ENCODE measurements at regions not wholly inside any gene's neighbourhood (a gene's known extent, or its start where the extent isn't known, plus 50 kb on each side); places are given as distances from the start of the nearest gene placed in this dataset.
"Not testable (repeated sequence)": the region's sequence is repeated elsewhere in the genome, so short reads cannot be mapped to it uniquely, and the experiment has no call there.

DNA sequence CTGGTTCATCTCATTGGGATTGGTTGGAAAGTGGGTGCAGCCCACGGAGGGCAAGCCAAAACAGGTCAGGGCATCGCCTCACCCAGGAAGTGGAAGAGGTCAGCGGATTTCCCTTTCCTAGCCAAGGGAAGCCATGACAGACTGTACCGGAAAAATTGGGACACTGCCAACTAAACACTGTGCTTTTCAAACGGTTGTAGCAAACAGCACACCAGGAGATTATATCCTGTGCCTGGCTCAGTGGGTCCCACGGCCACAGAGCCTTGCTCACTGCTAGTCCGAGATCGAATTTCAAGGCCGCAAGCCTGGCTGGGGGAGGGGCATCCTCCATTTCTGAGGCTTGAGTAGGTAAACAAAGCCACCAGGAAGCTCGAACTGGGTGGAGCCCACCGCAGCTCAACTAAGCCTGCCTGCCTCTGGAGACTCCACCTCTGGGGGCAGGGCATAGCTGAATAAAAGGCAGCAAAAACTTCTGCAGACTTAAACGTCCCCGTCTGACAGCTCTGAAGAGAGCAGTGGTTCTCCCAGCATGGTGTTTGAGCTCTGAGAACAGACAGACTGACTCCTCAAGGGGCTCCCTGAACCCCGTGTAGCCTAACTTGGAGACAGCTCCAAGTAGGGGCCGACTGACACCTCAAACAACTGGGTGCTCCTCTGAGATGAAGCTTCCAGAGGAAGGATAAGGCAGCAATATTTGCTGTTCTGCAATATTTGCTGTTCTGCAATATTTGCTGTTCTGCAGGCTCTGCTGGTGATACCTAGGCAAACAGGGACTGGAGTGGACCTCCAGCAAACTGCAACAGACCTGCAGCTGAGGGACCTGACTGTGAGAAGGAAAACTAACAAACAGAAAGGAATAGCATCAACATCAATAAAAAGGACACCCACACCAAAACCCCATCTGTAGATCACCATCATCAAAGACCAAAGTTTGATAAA, 191.0 kb upstream of the IRAK1BP1 start:
- DNase-seq, result not testable (repeated sequence)

- no peak for DNase-seq
These were observed 178.7 kb upstream of the IRAK1BP1 start for GRCh38 chr6:78688668-78689067.

- DNase-seq, result no peak
These were observed 173.5 kb upstream of the IRAK1BP1 start for GRCh38 chr6:78693835-78694234.

- DNase-seq, result not testable (repeated sequence)
These were observed 172.7 kb upstream of the IRAK1BP1 start for GRCh38 chr6:78694628-78695027.

DNA sequence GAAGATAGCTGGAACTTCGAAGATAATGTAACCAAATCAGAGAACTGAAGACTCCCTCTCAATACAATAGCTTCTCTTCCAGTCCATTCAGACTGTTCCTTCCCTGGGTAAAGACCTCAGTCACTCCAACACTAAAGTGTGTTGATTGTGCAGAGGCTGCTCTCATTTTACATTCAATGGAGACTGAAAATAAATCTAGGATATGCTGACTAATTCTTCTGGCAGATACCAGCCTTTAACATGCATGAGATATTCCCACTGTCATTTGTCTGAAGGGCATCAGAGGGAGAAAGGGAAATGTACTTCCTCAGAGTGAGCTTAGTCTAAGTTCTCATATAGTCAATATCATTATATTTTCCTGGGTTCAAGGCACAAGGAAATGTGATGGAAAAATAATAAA, 166.4 kb upstream of the IRAK1BP1 start:
- no peak for DNase-seq

GRCh38 chr6:78701407-78701806, 165.9 kb upstream of the IRAK1BP1 start:
- no peak for DNase-seq

DNA sequence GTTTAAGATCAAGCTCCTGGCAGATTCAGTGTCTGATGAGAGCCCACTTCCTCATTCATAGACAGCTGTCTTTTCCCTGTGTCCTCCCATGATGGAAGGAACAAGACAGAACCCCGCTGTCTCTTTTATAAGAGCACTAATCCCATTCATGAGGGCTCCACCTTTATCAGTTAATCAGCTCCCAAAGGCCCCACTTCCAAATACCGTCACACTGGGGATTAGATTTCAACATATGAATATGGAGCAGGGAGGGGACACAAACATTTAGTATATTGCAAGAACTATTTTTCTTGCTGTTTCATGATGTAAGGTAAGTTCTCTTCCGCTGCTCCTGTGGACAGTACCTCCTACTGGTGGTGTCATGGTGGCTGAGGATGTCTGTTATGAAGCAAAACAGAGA, 158.3 kb upstream of the IRAK1BP1 start:
- DNase-seq, result no peak

- DNase-seq, result no peak
These were observed 153.8 kb upstream of the IRAK1BP1 start for GRCh38 chr6:78713564-78713963.

DNA sequence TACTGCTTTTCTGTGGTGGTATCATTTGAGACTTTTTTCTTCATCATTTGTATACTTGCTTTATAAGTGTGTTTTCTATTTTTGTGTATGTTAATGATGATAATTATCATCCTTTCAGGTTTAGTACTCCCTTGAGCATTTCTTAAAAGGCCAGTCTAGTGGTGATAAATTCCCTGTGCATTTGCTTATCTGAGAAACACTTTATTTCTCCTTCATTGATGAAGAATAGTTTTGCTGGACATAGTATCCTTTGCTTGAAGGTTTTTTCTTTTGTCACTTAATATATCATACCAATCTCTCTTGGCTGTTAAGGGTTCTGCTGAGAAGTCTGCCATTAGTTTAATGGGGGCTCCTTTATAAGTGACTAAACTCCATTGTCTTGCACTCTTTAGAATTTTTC, 123.2 kb upstream of the IRAK1BP1 start:
- DNase-seq, result no peak

- no peak for DNase-seq
These were observed 120.9 kb upstream of the IRAK1BP1 start for GRCh38 chr6:78746457-78746856.

- DNase-seq, result no peak
These were observed 118.0 kb upstream of the IRAK1BP1 start for GRCh38 chr6:78749326-78749725.

GRCh38 chr6:78758297-78758798, 109.0 kb upstream of the IRAK1BP1 start:
- DNase-seq, result not testable (repeated sequence)

GRCh38 chr6:78768271-78768670, 99.1 kb upstream of the IRAK1BP1 start:
- no peak for DNase-seq

- DNase-seq, result no peak
These were observed 96.6 kb upstream of the IRAK1BP1 start for GRCh38 chr6:78770765-78771164.

DNA sequence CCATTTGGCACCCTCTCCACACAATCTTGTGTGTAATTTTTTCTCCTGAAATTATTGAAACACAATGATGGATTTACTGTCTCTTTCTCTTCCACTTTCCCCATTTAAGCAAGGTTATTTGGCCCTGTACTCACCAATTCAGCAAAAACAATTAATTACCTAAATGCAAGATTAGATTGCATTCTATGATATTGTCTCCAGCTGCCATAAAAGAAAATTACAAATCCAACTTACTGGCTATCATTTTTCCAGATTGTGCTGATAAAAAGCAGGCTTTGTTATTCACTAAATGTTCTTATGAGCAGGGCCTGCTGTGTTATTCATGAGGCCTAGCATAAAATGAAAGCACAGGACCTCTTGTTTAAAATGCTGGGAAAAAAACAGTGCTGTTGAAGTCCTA, 95.8 kb upstream of the IRAK1BP1 start:
- DNase-seq, result no peak

DNA sequence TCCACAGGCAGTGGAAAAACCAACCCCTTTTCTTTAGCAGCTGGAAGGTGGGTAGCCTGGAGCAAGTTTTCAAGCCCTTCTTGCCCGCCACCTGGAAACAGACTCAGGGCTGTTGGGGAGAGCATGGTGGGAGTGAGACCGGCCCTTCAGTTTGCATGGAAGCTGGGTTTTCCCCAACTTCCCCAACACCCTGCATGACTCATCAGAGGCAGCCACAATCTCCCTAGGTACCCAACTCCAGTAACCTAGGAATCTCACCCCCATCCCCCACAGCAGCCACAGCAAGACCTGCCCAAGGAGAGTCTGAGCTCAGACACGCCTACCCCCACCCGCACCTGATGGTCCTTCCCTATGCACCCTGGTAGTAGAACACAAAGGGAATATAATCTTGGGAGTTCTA, 86.3 kb upstream of the IRAK1BP1 start:
- peak in 1 of 3 donors; percentile 0 for DNase-seq

- not testable (repeated sequence) for DNase-seq
These were observed 84.0 kb upstream of the IRAK1BP1 start for GRCh38 chr6:78783366-78783765.

GRCh38 chr6:78797270-78797669, 70.1 kb upstream of the IRAK1BP1 start:
- no peak for DNase-seq

DNA sequence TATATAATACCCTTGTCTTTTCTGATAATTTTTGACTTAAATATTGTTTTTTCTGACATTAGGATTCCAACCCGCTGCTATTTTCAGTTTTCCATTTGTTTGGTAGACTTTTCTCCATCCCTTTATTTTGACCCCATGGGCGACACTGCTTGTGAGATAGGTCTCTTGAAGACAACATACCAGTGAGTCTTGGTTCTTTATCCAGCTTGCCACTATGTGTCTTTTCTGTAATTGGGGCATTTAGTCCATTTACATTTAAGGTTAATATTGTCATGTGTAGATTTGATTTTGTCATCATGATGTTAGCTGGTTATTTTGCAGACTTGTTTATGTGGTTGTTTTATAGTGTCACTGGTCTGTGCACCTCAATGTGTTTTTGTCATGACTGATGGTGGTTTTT, 67.7 kb upstream of the IRAK1BP1 start:
- no peak for DNase-seq

- DNase-seq, result not testable (repeated sequence)
These were observed 60.6 kb upstream of the IRAK1BP1 start for GRCh38 chr6:78806792-78807191.

- not testable (repeated sequence) for DNase-seq
These were observed 59.5 kb upstream of the IRAK1BP1 start for GRCh38 chr6:78807655-78808355.

GRCh38 chr6:78808356-78808891, 58.9 kb upstream of the IRAK1BP1 start:
- no peak for DNase-seq

- DNase-seq, result no peak
These were observed 58.4 kb upstream of the IRAK1BP1 start for GRCh38 chr6:78808933-78809332.

DNA sequence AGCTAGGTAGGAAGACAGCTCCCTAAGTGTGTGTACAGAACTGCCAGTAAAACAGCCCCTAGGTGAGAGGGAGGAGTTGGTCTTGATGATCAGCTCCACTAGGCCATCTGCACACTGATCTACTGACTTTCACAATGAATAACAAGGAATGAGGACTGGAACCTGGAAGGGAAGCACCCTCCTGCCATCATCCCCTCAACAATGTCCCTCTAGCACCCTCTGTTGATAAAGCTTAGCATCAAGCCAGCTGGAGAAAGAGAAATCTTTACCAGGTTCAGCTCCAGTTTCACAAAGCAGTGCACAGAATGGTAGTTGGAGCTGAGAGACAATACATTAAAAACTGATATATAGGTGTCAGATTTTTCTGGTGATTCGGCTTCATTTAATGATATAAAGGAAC, 57.2 kb upstream of the IRAK1BP1 start:
- no peak for DNase-seq

Data from suppressor macrophage treated with lipopolysaccharide for 1 hour (primary cell).